ENCODE measurements at regions not wholly inside any gene's neighbourhood (a gene's known extent, or its start where the extent isn't known, plus 50 kb on each side); places are given as distances from the start of the nearest gene placed in this dataset.

DNA sequence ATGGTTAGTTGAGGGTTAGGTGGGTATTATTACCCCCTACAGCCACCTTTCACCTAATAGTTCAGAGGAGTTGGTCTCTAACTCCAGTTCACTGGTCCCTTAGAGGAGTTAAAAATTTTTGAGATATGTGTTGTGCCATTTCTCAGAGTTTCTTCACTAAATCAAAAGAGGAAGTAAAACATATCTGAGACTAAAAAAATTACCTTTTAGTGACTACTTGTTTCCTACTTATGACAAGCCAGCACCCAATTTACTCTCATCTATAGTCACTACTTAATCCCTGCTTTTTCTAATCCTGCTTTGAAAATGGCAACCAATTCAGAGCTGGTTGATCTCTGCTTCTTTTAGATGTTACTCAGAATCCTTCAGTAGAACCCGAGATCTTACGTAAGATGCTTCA is 1316.8 kb upstream of the B3GALT2 start:
- no peaks in the 10 kb centered on the region for H3K27me3 ChIP-seq (ENCODE audit: control insufficient read depth, insufficient read depth, low read length, poor library complexity, severe bottlenecking)
- no peak overlapping the region for H3K4me3 Mint-ChIP-seq
- no peaks in the 10 kb centered on the region for H3K4me1 Mint-ChIP-seq
- H3K27me3 Mint-ChIP-seq (ENCODE audit: insufficient read depth): no peaks in the 10 kb centered on the region
- H3K9me3 Mint-ChIP-seq: no peaks in the 10 kb centered on the region
- no peak overlapping the region for H3K4me3 ChIP-seq (ENCODE audit: low read length)
- no peaks in the 10 kb centered on the region for H3K36me3 Mint-ChIP-seq (ENCODE audit: low read depth)
- no peaks in the 10 kb centered on the region for H3K36me3 ChIP-seq (ENCODE audit: control insufficient read depth, insufficient read depth, low read length)
- H3K27ac ChIP-seq (ENCODE audit: low read depth, low read length): no peak overlapping the region
- no peak for DNase-seq
- no peaks in the 10 kb centered on the region for H3K4me1 ChIP-seq (ENCODE audit: control insufficient read depth, insufficient read depth, low read length)
- H3K9ac ChIP-seq (ENCODE audit: extremely low read depth, low read length, poor library complexity, severe bottlenecking): no peak overlapping the region
- WGBS, 2 experiments (ENCODE audit: insufficient coverage in 1 of 2, insufficient read length in 1 of 2): 81 to 94% methylated on average over 2 of the region's 2 CpGs
- no peaks in the 10 kb centered on the region for H3K9me3 ChIP-seq (ENCODE audit: control insufficient read depth, low read length)
- H3K27ac Mint-ChIP-seq: no peak overlapping the region
- TF ChIP-seq CTCF (conservative IDR thresholded peaks at IDR 0.05): no peak

DNA sequence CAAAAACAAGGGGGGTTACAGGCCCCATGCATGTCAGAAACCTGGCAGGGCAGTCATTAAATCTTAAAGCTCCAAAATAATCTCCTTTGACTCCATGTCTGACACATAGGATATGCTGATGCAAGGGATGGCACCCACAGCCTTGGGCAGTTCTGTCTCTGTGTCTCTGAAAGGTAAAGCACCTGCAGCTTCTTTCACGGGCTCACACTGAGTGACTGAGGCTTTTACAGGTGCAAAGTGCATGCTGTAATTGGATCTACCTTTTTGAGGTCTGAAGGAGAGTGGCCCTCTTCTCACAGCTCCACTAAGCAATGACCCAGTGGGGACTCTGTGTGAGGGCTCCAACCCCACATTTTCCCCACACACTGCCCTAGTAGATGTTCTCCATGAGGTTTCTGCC is 1309.0 kb upstream of the B3GALT2 start:
- TF ChIP-seq CTCF (conservative IDR thresholded peaks at IDR 0.05): no peak
- Histone ChIP-seq H3K4me3 (ENCODE audit: low read length) (no peak overlapping the region), H3K9me3 (ENCODE audit: control insufficient read depth, low read length) (no peaks in the 10 kb centered on the region), H3K4me1 (ENCODE audit: control insufficient read depth, insufficient read depth, low read length) (no peaks in the 10 kb centered on the region), H3K9ac (ENCODE audit: extremely low read depth, low read length, poor library complexity, severe bottlenecking) (no peak overlapping the region), H3K27ac (ENCODE audit: low read depth, low read length) (no peak overlapping the region), H3K36me3 (ENCODE audit: control insufficient read depth, insufficient read depth, low read length) (no peaks in the 10 kb centered on the region), H3K27me3 (ENCODE audit: control insufficient read depth, insufficient read depth, low read length, poor library complexity, severe bottlenecking) (no peaks in the 10 kb centered on the region)
- 89% methylated on average over 1 of the region's 1 CpG; no CpG with 5 or more reads in 1 of the 2 experiments for whole genome bisulfite sequencing, 2 experiments (ENCODE audit: insufficient coverage in 1 of 2, insufficient read length in 1 of 2)
- no peaks in the 10 kb centered on the region for H3K36me3 Mint-ChIP-seq (ENCODE audit: low read depth)
- H3K4me3 Mint-ChIP-seq: no peak overlapping the region
- H3K4me1 Mint-ChIP-seq: no peaks in the 10 kb centered on the region
- no peak for DNase-seq
- H3K27ac Mint-ChIP-seq: no peak overlapping the region
- H3K27me3 Mint-ChIP-seq (ENCODE audit: insufficient read depth): no peaks in the 10 kb centered on the region
- H3K9me3 Mint-ChIP-seq: peaks cover 28% of the 10 kb centered on the region

DNA sequence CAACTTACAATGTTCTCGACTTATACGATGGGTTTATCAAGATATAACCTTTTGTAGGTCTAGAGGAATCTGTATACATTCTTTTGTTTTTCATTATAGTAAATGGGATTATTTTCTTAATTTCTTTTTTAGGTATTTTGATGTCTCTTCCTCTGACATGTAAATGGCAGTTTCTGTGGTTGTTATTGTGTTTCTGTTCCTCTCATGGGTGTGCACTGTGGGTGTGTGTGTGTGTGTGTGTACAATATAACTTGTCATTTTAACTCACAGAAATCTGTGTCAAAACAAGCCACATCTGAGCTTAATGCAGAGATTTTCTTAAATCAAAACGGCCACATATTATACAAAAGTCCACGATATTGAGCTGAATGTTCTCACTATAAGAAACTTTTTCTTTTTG is 1300.8 kb upstream of the B3GALT2 start:
- H3K27ac ChIP-seq (ENCODE audit: low read depth, low read length): no peak overlapping the region
- H3K4me3 Mint-ChIP-seq: no peak overlapping the region
- peaks cover 2% of the 10 kb centered on the region for H3K9me3 Mint-ChIP-seq
- no peaks in the 10 kb centered on the region for H3K9me3 ChIP-seq (ENCODE audit: control insufficient read depth, low read length)
- H3K36me3 ChIP-seq (ENCODE audit: control insufficient read depth, insufficient read depth, low read length): no peaks in the 10 kb centered on the region
- no peaks in the 10 kb centered on the region for H3K27me3 Mint-ChIP-seq (ENCODE audit: insufficient read depth)
- H3K27me3 ChIP-seq (ENCODE audit: control insufficient read depth, insufficient read depth, low read length, poor library complexity, severe bottlenecking): no peaks in the 10 kb centered on the region
- H3K9ac ChIP-seq (ENCODE audit: extremely low read depth, low read length, poor library complexity, severe bottlenecking): no peak overlapping the region
- H3K4me1 ChIP-seq (ENCODE audit: control insufficient read depth, insufficient read depth, low read length): no peaks in the 10 kb centered on the region
- DNase-seq: no peak
- TF ChIP-seq CTCF (conservative IDR thresholded peaks at IDR 0.05): no peak
- no peaks in the 10 kb centered on the region for H3K4me1 Mint-ChIP-seq
- H3K27ac Mint-ChIP-seq: no peak overlapping the region
- 77% methylated on average over 2 of the region's 4 CpGs; no CpG with 5 or more reads in 1 of the 2 experiments for WGBS, 2 experiments (ENCODE audit: insufficient coverage in 1 of 2, insufficient read length in 1 of 2)
- H3K4me3 ChIP-seq (ENCODE audit: low read length): no peak overlapping the region
- H3K36me3 Mint-ChIP-seq (ENCODE audit: low read depth): no peaks in the 10 kb centered on the region
